Naive B cell (primary cell): ENCODE measurements at regions not wholly inside any gene's neighbourhood (a gene's known extent, or its start where the extent isn't known, plus 50 kb on each side); places are given as distances from the start of the nearest gene placed in this dataset.
"Not testable (repeated sequence)": the region's sequence is repeated elsewhere in the genome, so short reads cannot be mapped to it uniquely, and the experiment has no call there.

ENCODE experiments used
- ATAC-seq, 2 donors: fragments of 150-1000 bp; cut with Tn5 transposase; 2 replicates each; pipeline ENCODE4 v1.10.0; 2021; ENCODE audit warnings: low read depth in 2 of 2, mild to moderate bottlenecking in 2 of 2, moderate library complexity in 2 of 2
- DNase-seq: peaks from one replicate; pipeline ENCODE4 v3.0.0; 2022
- H3K27ac Mint-ChIP-seq, 6 donors: one replicate each; pipeline ENCODE4 v1.8.0; 2020 to 2022; ENCODE audit warnings: mild to moderate bottlenecking in 6 of 6, mixed read lengths in 6 of 6, moderate library complexity in 5 of 6, inconsistent platforms in 2 of 6
- H3K27me3 Mint-ChIP-seq, 3 donors: one replicate each; pipeline ENCODE4 v1.8.0; 2021 to 2022; ENCODE audit warnings: mixed read lengths in 3 of 3, mild to moderate bottlenecking in 1 of 3
- H3K36me3 Mint-ChIP-seq, 2 donors: one replicate each; pipeline ENCODE4 v1.8.0; 2020 to 2022; ENCODE audit warnings: mixed read lengths in 2 of 2, inconsistent platforms in 1 of 2, mild to moderate bottlenecking in 1 of 2
- H3K4me1 Mint-ChIP-seq, 3 donors: one replicate each; pipeline ENCODE4 v1.8.0; 2020 to 2022; ENCODE audit warnings: mixed read lengths in 3 of 3, inconsistent platforms in 1 of 3, mild to moderate bottlenecking in 1 of 3, moderate library complexity in 1 of 3
- H3K4me3 Mint-ChIP-seq, 8 donors: one replicate each; pipeline ENCODE4 v1.8.0; 2020 to 2022; ENCODE audit warnings: mild to moderate bottlenecking in 8 of 8, mixed read lengths in 8 of 8, moderate library complexity in 8 of 8, inconsistent platforms in 2 of 8
- H3K9me3 Mint-ChIP-seq, 7 donors: one replicate each; pipeline ENCODE4 v1.8.0; 2020 to 2022; ENCODE audit warnings: mixed read lengths in 7 of 7, mild to moderate bottlenecking in 5 of 7, inconsistent platforms in 2 of 7, moderate library complexity in 1 of 7

DNA sequence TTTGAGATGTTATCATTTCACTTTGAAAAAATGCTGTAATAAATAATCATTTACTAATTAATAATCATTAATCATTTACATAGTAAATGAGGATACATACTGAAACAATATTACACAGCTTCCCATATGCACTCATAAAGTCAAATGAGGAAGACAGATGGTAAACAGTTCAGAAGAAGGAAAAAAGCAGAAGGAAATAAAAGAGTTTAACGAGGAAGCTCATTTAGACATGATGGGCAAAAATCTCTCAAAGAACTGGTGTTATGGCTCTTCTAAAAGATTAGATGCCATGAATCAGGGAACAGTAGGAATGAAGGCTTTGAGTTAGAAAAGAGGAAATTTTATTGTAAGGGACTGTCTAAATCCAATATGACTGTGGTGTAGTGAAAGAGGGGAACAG, 347.6 kb downstream of the PTPRC start:
- Mint-ChIP-seq H3K9me3 (peaks cover 0 to 7% (median 0%) of the 10 kb centered on the region in 7 donors), H3K36me3 (no peaks in the 10 kb centered on the region), H3K27ac (peak overlapping the region in 1 of 6 donors; percentile 0), H3K4me1 (peaks cover 0 to 8% (median 6%) of the 10 kb centered on the region in 3 donors), H3K4me3 (no peak overlapping the region), H3K27me3 (peaks cover 0 to 4% (median 0%) of the 10 kb centered on the region in 3 donors)
- ATAC-seq (no peak), DNase-seq (no peak)

DNA sequence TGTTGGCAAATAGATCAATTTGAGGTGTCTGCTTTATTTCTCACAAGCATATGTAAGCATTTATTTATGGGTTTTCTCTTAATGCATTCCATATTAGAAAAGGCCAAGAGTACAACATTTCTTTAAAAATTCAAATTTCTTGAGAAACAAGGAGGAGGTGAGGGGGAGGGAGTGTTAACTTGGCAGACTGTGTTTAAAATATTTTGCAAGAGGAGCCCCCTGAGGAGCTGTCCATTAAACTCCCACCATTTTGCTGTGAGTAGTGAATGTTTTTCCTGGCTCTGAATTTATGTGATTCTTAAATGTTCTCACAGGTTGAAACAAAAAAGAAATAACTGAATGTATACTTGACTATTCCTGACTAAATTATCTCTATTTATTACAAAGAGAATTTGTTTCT, 363.8 kb downstream of the PTPRC start:
- Mint-ChIP-seq H3K36me3 (peaks cover 5 to 6% of the 10 kb centered on the region in 2 donors), H3K4me3 (no peak overlapping the region), H3K27ac (peak overlapping the region in 1 of 6 donors; percentile 9), H3K27me3 (no peaks in the 10 kb centered on the region), H3K9me3 (peaks cover 0 to 4% (median 0%) of the 10 kb centered on the region in 7 donors), H3K4me1 (peaks cover 6 to 15% (median 10%) of the 10 kb centered on the region in 3 donors)
- ATAC-seq (no peak), DNase-seq (no peak)

DNA sequence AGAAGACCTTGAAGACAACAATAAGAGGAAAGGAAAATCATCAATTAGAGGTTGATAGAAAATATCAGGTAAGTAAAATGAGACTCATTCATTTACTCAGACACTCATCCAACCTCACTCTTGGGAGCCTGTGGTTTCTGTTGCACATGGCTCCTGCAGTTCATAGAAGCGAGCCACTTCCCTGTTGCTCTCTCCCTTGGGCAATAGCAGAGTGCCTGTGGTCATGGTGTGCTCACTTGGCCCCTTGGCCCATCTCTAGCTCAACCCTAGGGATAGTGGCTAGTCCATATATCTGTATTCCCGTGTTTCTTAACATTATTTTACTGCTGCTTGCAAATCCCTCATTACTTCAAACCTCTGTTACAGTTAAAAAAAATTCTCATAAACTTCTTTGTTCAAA, 368.6 kb downstream of the PTPRC start:
- Mint-ChIP-seq H3K4me1 (peaks cover 18 to 37% (median 33%) of the 10 kb centered on the region in 3 donors), H3K36me3 (peaks cover 5 to 6% of the 10 kb centered on the region in 2 donors), H3K9me3 (peaks cover 0 to 4% (median 0%) of the 10 kb centered on the region in 7 donors), H3K4me3 (peak overlapping the region in 1 of 8 donors; percentile 56), H3K27ac (no peak overlapping the region), H3K27me3 (no peaks in the 10 kb centered on the region)
- no peak for DNase-seq
- ATAC-seq = peak in 1 of 2 donors; percentile 48

DNA sequence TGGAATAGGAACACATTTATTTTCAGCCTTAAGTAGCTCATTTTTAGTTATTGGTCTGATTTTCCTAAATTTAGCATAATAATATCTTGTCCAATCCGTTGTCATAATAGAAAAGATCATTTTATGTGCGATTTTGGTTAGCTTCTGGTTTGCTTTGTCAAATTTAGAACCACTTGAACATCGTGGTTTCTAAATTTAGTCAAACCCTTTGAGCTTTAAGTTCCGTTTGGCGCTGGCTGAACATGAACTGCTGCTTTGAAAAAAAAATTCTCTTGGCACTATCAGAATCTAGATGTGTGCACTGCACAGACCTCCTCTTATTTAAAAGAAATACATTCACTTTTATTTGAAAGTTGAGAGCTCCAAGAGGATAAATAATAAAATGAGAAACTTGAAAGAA, 370.6 kb downstream of the PTPRC start:
- no peak for DNase-seq
- H3K9me3 Mint-ChIP-seq = peaks cover 0 to 4% (median 0%) of the 10 kb centered on the region in 7 donors
- peaks cover 5 to 6% of the 10 kb centered on the region in 2 donors for H3K36me3 Mint-ChIP-seq
- peak; percentile 30 to 49 for ATAC-seq
- peaks cover 18 to 37% (median 33%) of the 10 kb centered on the region in 3 donors for H3K4me1 Mint-ChIP-seq
- no peaks in the 10 kb centered on the region for H3K27me3 Mint-ChIP-seq
- peak overlapping the region in 5 of 6 donors; percentile 30 to 86 (median 64) for H3K27ac Mint-ChIP-seq
- peak overlapping the region; percentile 20 to 84 (median 70) for H3K4me3 Mint-ChIP-seq

DNA sequence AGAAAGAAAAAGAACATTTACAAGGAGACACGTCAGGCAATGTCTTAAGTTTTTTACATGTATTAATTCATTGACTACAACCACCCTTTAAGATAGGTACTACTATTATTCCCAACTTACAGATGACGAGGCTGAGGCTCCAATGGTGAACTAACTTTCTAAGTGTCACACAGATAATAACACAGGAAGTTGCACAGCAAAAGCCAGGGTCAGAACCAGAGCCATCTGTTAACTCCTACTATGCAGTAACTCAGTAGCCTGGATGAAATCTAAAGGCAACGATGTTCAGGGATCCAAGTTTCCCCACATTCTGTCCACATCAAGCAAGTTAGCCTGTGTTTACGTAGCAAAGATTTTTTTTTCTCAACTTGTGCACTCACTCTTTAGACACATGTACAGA, 371.7 kb downstream of the PTPRC start:
- Mint-ChIP-seq H3K27ac (peak overlapping the region in 2 of 6 donors; percentile 15 to 46), H3K27me3 (no peaks in the 10 kb centered on the region), H3K36me3 (peaks cover 5 to 6% of the 10 kb centered on the region in 2 donors), H3K4me1 (peaks cover 18 to 37% (median 33%) of the 10 kb centered on the region in 3 donors), H3K4me3 (peak overlapping the region in 7 of 8 donors; percentile 20 to 81 (median 69)), H3K9me3 (peaks cover 0 to 2% (median 0%) of the 10 kb centered on the region in 7 donors)
- DNase-seq (no peak), ATAC-seq (peak; percentile 23 to 34)

DNA sequence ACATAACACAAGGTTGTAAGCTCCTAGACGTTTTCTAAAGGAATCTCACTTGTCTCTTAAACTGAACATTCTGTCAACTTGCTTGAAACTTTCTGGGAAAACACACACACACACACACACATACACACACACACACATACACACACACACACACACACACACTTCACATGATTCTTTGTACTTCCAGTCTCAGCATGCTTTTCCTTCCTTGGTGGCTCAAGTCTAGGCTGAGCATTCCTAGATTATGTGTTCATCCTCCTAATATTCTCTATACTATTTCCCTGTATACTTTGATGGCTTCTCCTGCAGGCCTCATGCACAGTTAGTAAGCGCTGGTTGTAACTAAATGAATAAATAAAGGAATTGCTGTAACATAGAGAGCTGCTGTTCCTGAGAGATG, 372.1 kb downstream of the PTPRC start:
- H3K4me3 Mint-ChIP-seq = peak overlapping the region in 4 of 8 donors; percentile 20 to 70 (median 46)
- ATAC-seq = no peak

DNA sequence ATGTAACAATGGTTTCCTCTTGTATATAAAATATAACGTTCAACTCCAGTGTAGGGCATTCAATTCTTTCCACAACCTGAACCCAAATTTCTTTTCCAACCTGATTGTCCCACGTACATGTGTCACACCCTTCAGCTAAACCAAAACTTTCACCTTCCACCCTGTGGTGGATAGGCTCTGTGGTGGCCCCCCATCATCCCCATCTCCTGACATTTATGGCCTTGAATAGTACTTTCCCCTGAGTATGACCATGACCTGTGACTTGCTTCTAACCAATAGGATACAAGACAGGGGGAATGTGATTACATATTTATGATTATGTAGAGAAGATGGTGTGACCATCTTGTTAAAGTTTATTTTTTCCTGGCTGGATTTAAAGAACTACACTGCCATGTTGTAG, 377.0 kb downstream of the PTPRC start:
- no peak for DNase-seq

More for the DNA sequence above, 372.1 kb downstream of the PTPRC start:
- peaks cover 18 to 37% (median 33%) of the 10 kb centered on the region in 3 donors for H3K4me1 Mint-ChIP-seq
- peaks cover 0 to 4% (median 0%) of the 10 kb centered on the region in 7 donors for H3K9me3 Mint-ChIP-seq
- DNase-seq = no peak
- peak overlapping the region in 4 of 6 donors; percentile 9 to 93 (median 42) for H3K27ac Mint-ChIP-seq
- peaks cover under 1 to 6% of the 10 kb centered on the region in 2 donors for H3K36me3 Mint-ChIP-seq
- no peaks in the 10 kb centered on the region for H3K27me3 Mint-ChIP-seq

DNA sequence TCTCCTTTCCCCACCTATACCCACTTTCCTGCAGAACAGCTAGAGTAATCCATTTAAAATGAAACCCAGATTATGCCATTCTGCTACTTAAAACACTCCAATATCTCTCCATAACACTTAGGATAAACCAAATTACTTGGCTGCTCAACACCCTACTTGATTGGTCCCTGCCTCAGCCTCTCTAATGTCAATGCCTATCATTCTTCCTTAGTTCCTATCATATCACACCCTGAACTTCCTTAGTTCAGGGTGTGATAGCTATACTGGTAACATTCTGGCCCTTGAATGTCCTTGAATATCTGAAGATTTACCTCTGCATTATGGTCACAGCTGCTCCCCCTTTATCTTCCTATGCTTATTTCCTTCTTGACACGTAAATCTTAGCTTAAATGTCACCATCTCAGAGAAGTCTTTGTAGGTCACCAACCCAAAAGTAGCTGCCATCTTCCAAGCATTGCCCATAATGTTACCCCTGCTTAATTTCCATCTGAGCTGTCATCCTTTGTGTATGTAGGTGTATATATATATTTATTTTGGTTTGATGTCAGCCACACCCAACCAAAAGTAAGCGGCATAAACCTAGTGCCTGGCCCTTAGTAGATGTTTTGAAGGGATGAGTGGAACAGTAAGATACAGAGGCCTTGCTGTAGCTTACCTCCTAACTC, 379.8 kb downstream of the PTPRC start:
- H3K27me3 Mint-ChIP-seq = no peaks in the 10 kb centered on the region
- H3K4me3 Mint-ChIP-seq = no peak overlapping the region
- DNase-seq (no peak), ATAC-seq (no peak)
- H3K36me3 Mint-ChIP-seq = no peaks in the 10 kb centered on the region
- H3K9me3 Mint-ChIP-seq = peaks cover 0 to 5% (median 0%) of the 10 kb centered on the region in 7 donors
- peaks cover 6 to 12% (median 6%) of the 10 kb centered on the region in 3 donors for H3K4me1 Mint-ChIP-seq
- H3K27ac Mint-ChIP-seq = peak overlapping the region in 1 of 6 donors; percentile 22

More for the DNA sequence above, 377.0 kb downstream of the PTPRC start:
- ATAC-seq = no peak
- H3K27ac Mint-ChIP-seq = no peak overlapping the region
- no peaks in the 10 kb centered on the region for H3K36me3 Mint-ChIP-seq
- peaks cover 0 to 5% (median 0%) of the 10 kb centered on the region in 7 donors for H3K9me3 Mint-ChIP-seq
- H3K27me3 Mint-ChIP-seq = no peaks in the 10 kb centered on the region
- no peak overlapping the region for H3K4me3 Mint-ChIP-seq
- H3K4me1 Mint-ChIP-seq = peaks cover 4 to 12% (median 5%) of the 10 kb centered on the region in 3 donors

DNA sequence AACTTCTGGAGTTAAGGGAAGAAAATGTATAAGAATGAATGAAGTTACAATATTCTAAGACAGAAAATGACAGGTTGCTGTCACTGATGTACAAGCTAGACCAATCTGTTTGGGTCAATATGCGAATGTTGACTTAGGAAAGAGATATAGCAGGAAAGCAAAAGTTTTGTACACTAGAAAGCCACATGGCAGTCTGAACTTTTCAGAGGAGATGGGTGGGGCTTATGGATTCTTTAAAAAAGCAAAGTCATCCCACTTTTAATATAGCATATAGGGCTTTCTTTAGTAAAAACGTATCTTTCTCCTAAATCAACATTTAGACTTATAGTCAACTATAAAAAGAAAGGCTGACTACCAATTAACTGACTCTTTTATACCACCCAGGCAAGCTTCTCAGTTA, 381.2 kb downstream of the PTPRC start:
- Mint-ChIP-seq H3K4me3 (peak overlapping the region in 2 of 8 donors; percentile 0 to 29), H3K4me1 (peaks cover 6 to 12% (median 6%) of the 10 kb centered on the region in 3 donors), H3K36me3 (no peaks in the 10 kb centered on the region), H3K27ac (no peak overlapping the region), H3K27me3 (no peaks in the 10 kb centered on the region), H3K9me3 (peaks cover 0 to 5% (median 0%) of the 10 kb centered on the region in 7 donors)
- DNase-seq (no peak), ATAC-seq (no peak)

DNA sequence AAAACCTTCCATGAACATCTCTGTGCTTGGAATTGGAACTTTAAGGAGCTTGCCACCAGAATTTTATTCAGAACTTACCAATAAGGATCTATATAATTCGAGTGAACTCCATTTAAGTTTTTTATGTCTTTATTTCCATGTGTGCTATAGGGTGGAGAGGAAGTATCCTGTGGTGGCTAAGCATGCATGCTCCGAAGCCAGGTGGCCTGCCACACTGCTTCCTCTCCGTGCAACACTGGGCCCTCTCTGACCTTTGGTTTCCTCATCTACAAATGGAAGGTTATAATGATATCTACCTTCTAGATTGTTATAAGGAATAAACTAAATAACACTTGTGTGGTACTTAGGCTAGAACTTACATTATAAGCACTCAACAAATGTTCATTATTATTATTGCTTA, 382.1 kb downstream of the PTPRC start:
- DNase-seq (peak; percentile 46), ATAC-seq (peak; percentile 100)
- H3K4me1 Mint-ChIP-seq = peaks cover 6 to 12% (median 6%) of the 10 kb centered on the region in 3 donors
- H3K9me3 Mint-ChIP-seq = peaks cover 0 to 4% (median under 1%) of the 10 kb centered on the region in 7 donors
- peak overlapping the region in 1 of 6 donors; percentile 26 for H3K27ac Mint-ChIP-seq
- H3K36me3 Mint-ChIP-seq = no peaks in the 10 kb centered on the region
- H3K4me3 Mint-ChIP-seq = peak overlapping the region in 6 of 8 donors; percentile 26 to 74 (median 50)
- no peaks in the 10 kb centered on the region for H3K27me3 Mint-ChIP-seq

DNA sequence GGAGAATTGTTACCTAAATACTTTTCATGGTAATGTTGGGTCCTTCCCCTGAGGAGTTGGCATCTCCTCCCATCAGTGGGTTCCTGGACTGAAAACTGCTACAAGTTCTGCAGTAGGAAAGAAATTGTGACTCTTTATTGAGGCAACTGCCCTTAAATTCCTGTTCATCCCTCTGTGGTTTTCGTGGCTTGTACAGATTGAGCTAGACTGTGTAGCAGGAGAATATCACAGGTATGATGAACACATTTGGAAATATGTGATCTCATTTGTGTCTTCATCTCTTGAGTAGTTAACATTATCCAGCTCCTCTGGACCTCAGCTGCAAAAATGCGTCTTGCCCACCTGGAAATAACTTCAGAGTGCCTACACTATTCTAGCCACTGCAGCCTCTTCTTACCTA, 390.6 kb downstream of the PTPRC start:
- peaks cover 7% of the 10 kb centered on the region in 2 donors for H3K36me3 Mint-ChIP-seq
- no peak overlapping the region for H3K4me3 Mint-ChIP-seq
- ATAC-seq = no peak
- H3K9me3 Mint-ChIP-seq = peaks cover 4 to 13% (median 6%) of the 10 kb centered on the region in 7 donors
- no peak overlapping the region for H3K27ac Mint-ChIP-seq
- no peaks in the 10 kb centered on the region for H3K27me3 Mint-ChIP-seq
- peaks cover 0 to 14% (median 4%) of the 10 kb centered on the region in 3 donors for H3K4me1 Mint-ChIP-seq
- DNase-seq = no peak

DNA sequence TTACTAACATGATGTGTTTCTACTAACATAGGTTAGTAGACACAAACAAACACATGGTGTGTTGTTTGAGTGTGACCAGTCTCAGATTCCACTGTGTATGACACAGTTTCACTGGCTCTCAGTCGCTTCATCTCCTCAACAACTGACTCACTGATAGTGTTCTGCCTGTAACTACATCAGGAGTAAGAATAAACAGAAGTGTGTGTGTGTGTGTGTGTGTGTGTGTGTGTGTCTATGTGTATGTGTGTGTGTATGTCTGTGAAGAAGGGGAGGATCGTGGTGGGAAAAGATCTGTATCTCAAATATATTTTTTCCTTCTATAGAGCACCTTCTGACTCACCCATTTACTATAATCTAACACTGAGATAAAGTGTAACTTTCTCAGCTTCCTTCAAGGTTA, 391.0 kb downstream of the PTPRC start:
- peaks cover 4 to 13% (median 6%) of the 10 kb centered on the region in 7 donors for H3K9me3 Mint-ChIP-seq
- no peak for ATAC-seq
- no peak for DNase-seq

DNA sequence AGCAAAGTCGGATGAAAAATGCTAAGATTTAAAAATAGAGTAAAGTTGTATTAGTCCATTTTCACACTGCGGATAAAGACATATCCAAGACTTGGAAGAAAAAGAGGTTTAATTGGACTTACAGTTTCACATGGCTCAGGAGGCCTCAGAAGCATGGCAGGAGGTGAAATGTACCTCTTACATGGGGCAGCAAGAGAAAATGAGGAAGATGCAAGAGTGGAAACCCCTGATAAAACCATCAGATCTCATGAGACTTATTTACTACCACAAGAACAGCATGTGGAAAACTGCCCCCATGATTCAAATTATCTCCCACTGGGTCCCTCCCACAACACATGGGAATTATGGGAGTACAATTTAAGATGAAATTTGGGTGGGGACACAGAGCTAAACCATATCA, 391.7 kb downstream of the PTPRC start:
- not testable (repeated sequence) for H3K4me3 Mint-ChIP-seq, H3K36me3 Mint-ChIP-seq, ATAC-seq, DNase-seq, H3K27me3 Mint-ChIP-seq
- peaks cover 7 to 14% (median 10%) of the 10 kb centered on the region in 3 donors for H3K4me1 Mint-ChIP-seq
- peaks cover 4 to 13% (median 6%) of the 10 kb centered on the region in 7 donors for H3K9me3 Mint-ChIP-seq
- peak overlapping the region in 1 of 6 donors; percentile 45 for H3K27ac Mint-ChIP-seq

More for the DNA sequence above, 391.0 kb downstream of the PTPRC start:
- Mint-ChIP-seq H3K4me3 (no peak overlapping the region), H3K36me3 (peaks cover 7% of the 10 kb centered on the region in 2 donors), H3K4me1 (peaks cover 2 to 14% (median 4%) of the 10 kb centered on the region in 3 donors), H3K27me3 (no peaks in the 10 kb centered on the region), H3K27ac (no peak overlapping the region)

DNA sequence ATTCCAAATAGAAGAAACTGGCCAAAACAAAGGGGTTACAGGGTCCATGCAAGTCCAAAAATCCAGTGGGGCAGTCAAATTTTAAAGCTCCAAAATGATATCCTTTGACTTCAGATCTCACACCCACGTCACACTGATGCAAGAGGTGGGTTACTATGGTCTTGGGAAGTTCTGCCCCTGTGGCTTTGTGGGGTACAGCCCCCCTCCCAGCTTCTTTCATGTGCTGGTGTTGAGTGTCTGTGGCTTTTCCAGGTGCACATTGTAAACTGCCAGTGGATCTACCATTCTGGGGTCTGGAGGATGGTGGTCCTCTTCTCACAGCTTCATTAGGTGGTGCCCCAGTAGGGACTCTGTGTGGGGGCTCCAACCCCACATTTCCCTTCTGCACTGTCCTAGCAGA, 392.3 kb downstream of the PTPRC start:
- not testable (repeated sequence) for DNase-seq, ATAC-seq, H3K4me3 Mint-ChIP-seq, H3K36me3 Mint-ChIP-seq, H3K27me3 Mint-ChIP-seq, H3K27ac Mint-ChIP-seq
- Mint-ChIP-seq H3K4me1 (peaks cover 7 to 14% (median 10%) of the 10 kb centered on the region in 3 donors), H3K9me3 (peaks cover 4 to 10% (median 6%) of the 10 kb centered on the region in 7 donors)
